Liver (tissue), 3 donors: ENCODE measurements at regions not wholly inside any gene's neighbourhood (a gene's known extent, or its start where the extent isn't known, plus 50 kb on each side); places are given as distances from the start of the nearest gene placed in this dataset.

Experiments
- SP1 ChIP-seq: IDR thresholded peaks from 2 replicates; pipeline ENCODE4 v1.6.1; 2018; ENCODE audit warnings: antibody characterized with exemption, mild to moderate bottlenecking
- TF ChIP-seq, protein P1 (sequence below): fragments of 150-350 bp; IDR thresholded peaks from 2 replicates; pipeline ENCODE4 v1.5.1; 2017; ENCODE audit warnings: improper control_type of control experiment, low read depth, low read length; ENCODE audit not compliant: missing input control
- donor health status: healthy.
- donor health status: healthy.

DNA sequence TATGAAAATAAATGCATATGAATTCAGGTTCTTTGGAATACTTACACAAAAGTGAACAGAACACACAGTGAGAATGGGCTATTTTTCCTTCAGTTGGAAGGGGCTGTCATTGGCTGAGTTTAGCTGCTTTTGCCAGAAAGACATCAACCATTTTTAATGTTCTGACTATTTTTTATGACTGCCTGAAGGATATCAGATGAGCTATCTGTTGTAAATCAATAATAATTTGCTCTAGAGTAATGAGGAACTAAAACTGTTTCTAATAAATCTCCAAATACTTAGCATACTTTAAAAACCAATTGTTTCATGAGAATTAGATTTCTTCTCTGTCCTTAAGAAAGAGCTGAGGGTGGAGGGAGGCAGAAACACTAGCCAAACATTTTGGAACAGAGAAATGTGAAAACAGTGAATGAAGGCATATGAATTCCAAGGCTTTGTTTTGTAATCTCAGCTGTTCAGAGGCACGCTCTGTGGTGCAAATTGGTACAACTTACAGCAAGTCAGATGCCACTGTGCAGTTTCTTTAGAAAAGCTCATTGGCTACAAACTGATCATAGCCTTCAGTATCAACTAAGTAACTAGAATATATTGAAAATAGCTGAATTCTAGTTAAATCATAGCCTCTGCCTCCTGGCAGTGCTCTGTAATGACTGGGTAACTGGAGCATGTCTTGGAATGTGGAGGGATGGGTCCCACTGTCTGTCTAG is 228.9 kb upstream of the JAG1 start:
- TF ChIP-seq, protein P1, sequence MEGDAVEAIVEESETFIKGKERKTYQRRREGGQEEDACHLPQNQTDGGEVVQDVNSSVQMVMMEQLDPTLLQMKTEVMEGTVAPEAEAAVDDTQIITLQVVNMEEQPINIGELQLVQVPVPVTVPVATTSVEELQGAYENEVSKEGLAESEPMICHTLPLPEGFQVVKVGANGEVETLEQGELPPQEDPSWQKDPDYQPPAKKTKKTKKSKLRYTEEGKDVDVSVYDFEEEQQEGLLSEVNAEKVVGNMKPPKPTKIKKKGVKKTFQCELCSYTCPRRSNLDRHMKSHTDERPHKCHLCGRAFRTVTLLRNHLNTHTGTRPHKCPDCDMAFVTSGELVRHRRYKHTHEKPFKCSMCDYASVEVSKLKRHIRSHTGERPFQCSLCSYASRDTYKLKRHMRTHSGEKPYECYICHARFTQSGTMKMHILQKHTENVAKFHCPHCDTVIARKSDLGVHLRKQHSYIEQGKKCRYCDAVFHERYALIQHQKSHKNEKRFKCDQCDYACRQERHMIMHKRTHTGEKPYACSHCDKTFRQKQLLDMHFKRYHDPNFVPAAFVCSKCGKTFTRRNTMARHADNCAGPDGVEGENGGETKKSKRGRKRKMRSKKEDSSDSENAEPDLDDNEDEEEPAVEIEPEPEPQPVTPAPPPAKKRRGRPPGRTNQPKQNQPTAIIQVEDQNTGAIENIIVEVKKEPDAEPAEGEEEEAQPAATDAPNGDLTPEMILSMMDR, result no peak
- TF ChIP-seq SP1, result no peak
